Transverse colon (tissue), 4 donors: ENCODE measurements at regions not wholly inside any gene's neighbourhood (a gene's known extent, or its start where the extent isn't known, plus 50 kb on each side); places are given as distances from the start of the nearest gene placed in this dataset.

Experiments used
- CTCF ChIP-seq, 5 experiments: fragments of 200-600 bp in 3 of 5; fragments of 450-650 bp in 2 of 5; sonication (generic) in 3 of 5; IDR thresholded peaks; 1 replicate in 2 of 5; 2 replicates in 3 of 5; pipeline ENCODE4 v1.5.1; 2016 to 2017; ENCODE audit warnings: antibody characterized with exemption in 5 of 5, inconsistent platforms in 3 of 5, mild to moderate bottlenecking in 2 of 5, moderate library complexity in 1 of 5
- POLR2A ChIP-seq: fragments of 450-650 bp; IDR thresholded peaks from one replicate; pipeline ENCODE4 v1.6.1; 2016; ENCODE audit warnings: antibody characterized with exemption, mild to moderate bottlenecking, moderate library complexity
- POLR2AphosphoS5 ChIP-seq, 3 donors: sonication (generic); formaldehyde crosslinking; IDR thresholded peaks; one replicate each; pipeline ENCODE4 v1.6.1; 2016; ENCODE audit warnings: antibody characterized with exemption in 3 of 3

DNA sequence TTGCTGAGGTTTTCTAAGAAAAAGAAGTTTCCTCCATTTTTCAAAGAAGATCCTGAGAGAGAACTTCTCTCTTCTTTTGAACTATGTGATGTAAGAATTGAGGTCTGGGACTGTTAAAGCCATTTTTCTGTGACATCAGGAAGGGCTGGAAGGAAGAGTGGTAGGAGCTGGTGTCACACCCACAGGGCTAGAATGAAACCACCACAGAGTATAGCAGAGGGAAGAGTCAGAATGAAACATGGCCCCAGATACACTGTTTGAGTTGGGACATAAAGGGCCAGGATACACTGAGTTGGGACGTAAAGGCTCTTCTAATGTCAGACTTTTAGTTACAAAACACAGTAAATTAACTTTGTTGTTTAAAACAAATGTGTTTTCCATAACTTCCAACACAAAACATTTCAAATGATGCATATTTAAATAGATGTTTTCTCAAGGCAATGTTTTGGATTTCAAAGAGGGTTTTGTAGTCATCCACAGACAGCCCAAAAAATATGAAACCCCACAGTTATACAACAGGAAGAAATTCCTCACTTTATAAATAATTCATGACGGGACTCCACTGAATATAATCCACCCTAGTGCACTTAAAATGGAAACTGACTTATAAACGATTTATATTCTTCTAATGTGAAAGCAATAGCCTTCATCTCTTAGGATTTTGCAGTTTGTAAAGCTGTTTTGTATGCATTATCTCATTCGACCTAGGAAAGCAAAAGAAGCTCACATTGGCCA, 72.5 kb downstream of the LIG4 start:
- no peak for TF ChIP-seq CTCF (IDR thresholded peaks at IDR 0.05)
- no peak for TF ChIP-seq POLR2A
- no peak for TF ChIP-seq POLR2AphosphoS5 (IDR thresholded peaks at IDR 0.05)
